ENCODE measurements at regions not wholly inside any gene's neighbourhood (a gene's known extent, or its start where the extent isn't known, plus 50 kb on each side); places are given as distances from the start of the nearest gene placed in this dataset.

GRCh38 chr20:11607047-11607446 is 310.6 kb upstream of the BTBD3 start:
- TF ChIP-seq POLR2A (IDR thresholded peaks at IDR 0.05; ENCODE audit: low read depth, low read length), result no peak
- TF ChIP-seq TAF1 (IDR thresholded peaks at IDR 0.05; ENCODE audit: low read depth, low read length), result no peak
- no peak for TF ChIP-seq POLR2AphosphoS5 (IDR thresholded peaks at IDR 0.05; ENCODE audit: low read depth, low read length)
- no peak for TF ChIP-seq POU2F2 (IDR thresholded peaks at IDR 0.05; ENCODE audit: low read depth, low read length)
- TF ChIP-seq SPI1 (IDR thresholded peaks at IDR 0.05; ENCODE audit: low read depth, low read length), result no peak
